ACC112 (cell line): ENCODE measurements at regions not wholly inside any gene's neighbourhood (a gene's known extent, or its start where the extent isn't known, plus 50 kb on each side); places are given as distances from the start of the nearest gene placed in this dataset.

Source experiments
- H2AFZ ChIP-seq: fragments of 200-600 bp; sonication (generic); one replicate; pipeline ENCODE4 v1.6.0; 2017; ENCODE audit warnings: antibody characterized with exemption, low read length; ENCODE audit not compliant: unreplicated experiment
- H3K27ac ChIP-seq: fragments of 200-600 bp; sonication (generic); 2 replicates; pipeline ENCODE4 v1.5.1; 2014; ENCODE audit warnings: low read depth, mild to moderate bottlenecking, antibody characterized with exemption, low read length, moderate library complexity
- H3K27me3 ChIP-seq: fragments of 200-600 bp; sonication (generic); 2 replicates; pipeline ENCODE4 v1.6.1; 2014; ENCODE audit warnings: mild to moderate bottlenecking, antibody characterized with exemption, low read length, moderate library complexity, mixed read lengths; ENCODE audit not compliant: insufficient read depth
- H3K36me3 ChIP-seq: fragments of 200-600 bp; sonication (generic); 2 replicates; pipeline ENCODE4 v1.6.1; 2016; ENCODE audit warnings: mild to moderate bottlenecking, antibody characterized with exemption, low read length, moderate library complexity, mixed read lengths; ENCODE audit not compliant: insufficient read depth
- H3K4me1 ChIP-seq: fragments of 200-600 bp; sonication (generic); one replicate; pipeline ENCODE4 v1.6.1; 2016; ENCODE audit warnings: low read length, mixed read lengths; ENCODE audit not compliant: insufficient read depth, unreplicated experiment, control insufficient read depth
- H3K4me3 ChIP-seq: fragments of 200-600 bp; sonication (generic); 2 replicates; pipeline ENCODE4 v1.5.1; 2014; ENCODE audit warnings: mild to moderate bottlenecking, low read depth, low read length
- H3K79me2 ChIP-seq: fragments of 200-600 bp; sonication (generic); one replicate; pipeline ENCODE4 v1.6.0; 2016; ENCODE audit warnings: low read length; ENCODE audit not compliant: control insufficient read depth, unreplicated experiment, insufficient read depth

DNA sequence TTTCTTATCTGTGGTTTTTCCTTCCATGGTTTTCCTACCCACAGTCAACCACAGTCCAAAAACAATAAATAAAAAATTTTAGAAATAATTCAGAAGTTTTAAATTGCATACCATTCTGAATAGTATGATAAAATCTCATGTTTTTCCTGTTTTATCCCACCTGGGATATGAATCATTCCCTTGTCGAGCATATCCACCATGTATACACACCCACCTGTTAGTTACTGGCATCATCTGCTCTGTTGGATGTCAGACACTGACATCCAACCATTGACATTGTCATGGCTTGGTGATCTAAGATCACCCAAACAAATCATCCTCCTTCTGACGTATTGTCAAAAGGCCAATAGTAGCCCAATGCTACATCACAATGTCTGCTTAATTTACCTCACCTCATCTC is 749.8 kb downstream of the TNS3 start:
- Histone ChIP-seq H2AFZ (no peak overlapping the region), H3K4me3 (no peak overlapping the region), H3K79me2 (no peaks in the 10 kb centered on the region), H3K36me3 (no peaks in the 10 kb centered on the region), H3K27me3 (no peaks in the 10 kb centered on the region), H3K27ac (no peak overlapping the region), H3K4me1 (no peaks in the 10 kb centered on the region)

GRCh38 chr7:46819819-46820218 is 762.1 kb downstream of the TNS3 start:
- Histone ChIP-seq H3K4me1 (no peaks in the 10 kb centered on the region), H3K27ac (no peak overlapping the region), H2AFZ (no peak overlapping the region), H3K27me3 (no peaks in the 10 kb centered on the region), H3K4me3 (no peak overlapping the region), H3K79me2 (no peaks in the 10 kb centered on the region), H3K36me3 (no peaks in the 10 kb centered on the region)

GRCh38 chr7:46814516-46815250 is 767.2 kb downstream of the TNS3 start:
- Histone ChIP-seq H2AFZ (no peak overlapping the region), H3K36me3 (no peaks in the 10 kb centered on the region), H3K4me1 (peaks cover 18% of the 10 kb centered on the region), H3K4me3 (no peak overlapping the region), H3K27ac (no peak overlapping the region), H3K27me3 (no peaks in the 10 kb centered on the region), H3K79me2 (no peaks in the 10 kb centered on the region)

DNA sequence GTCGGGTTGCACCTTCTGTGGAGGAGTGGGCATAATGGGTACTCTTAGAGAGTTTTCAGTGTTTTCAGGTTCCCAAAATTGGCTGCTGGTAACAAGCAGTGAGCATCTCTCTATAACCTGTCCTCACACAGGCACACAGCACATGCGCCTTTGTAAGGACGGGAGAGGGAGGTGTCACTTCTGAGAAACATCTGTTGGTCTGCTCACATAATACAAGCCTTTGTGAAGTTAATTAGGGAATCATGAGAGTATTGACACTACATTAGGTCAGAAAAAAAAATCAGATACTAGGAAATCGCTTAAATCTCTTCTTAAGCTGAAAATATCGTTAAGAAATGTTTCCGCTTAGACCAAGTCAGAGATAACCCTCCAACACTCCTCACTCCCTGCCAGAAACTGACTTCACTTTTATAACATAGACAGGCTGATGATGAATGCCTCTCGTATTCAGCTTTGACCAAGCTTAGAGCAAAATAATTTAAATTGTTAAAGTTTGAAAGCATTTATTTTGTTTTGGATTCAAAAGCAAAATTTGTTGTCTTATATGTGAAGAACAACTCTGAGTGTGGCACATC is 769.7 kb downstream of the TNS3 start:
- H3K79me2 ChIP-seq: no peaks in the 10 kb centered on the region
- H3K4me3 ChIP-seq: no peak overlapping the region
- peaks cover 18% of the 10 kb centered on the region for H3K4me1 ChIP-seq
- H3K36me3 ChIP-seq: no peaks in the 10 kb centered on the region
- no peaks in the 10 kb centered on the region for H3K27me3 ChIP-seq
- no peak overlapping the region for H3K27ac ChIP-seq
- peak overlapping the region; percentile 17 for H2AFZ ChIP-seq

DNA sequence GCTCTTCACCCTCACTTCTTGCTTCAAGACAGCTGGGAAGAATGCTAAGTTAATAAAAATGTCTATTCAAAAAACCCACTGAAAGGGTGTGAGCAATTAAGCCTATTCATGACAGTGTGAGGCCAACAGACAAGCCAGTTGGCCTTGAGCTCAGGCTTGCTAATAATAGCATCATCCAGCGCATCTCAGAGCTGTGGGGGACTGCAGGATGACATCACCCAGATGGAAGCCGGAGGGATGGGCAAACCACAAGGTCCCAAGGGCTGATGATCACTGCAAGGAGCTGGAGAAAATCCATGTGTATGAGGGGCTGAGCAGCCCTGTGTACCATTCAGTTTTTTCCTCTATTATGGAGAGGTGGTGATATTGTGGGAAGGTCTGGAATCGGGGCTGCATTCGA is 770.4 kb downstream of the TNS3 start:
- H3K4me3 ChIP-seq: peak overlapping the region; percentile 27; the same call in 1 of the 2 replicates
- H2AFZ ChIP-seq: no peak overlapping the region

GRCh38 chr7:46810986-46811385 is 770.9 kb downstream of the TNS3 start:
- H3K4me1 ChIP-seq: peaks cover 18% of the 10 kb centered on the region
- peak overlapping the region; percentile 27; the same call in 1 of the 2 replicates for H3K4me3 ChIP-seq
- H2AFZ ChIP-seq: no peak overlapping the region
- no peaks in the 10 kb centered on the region for H3K79me2 ChIP-seq
- H3K27me3 ChIP-seq: no peaks in the 10 kb centered on the region
- no peaks in the 10 kb centered on the region for H3K36me3 ChIP-seq
- H3K27ac ChIP-seq: peak overlapping the region; percentile 44

More for the DNA sequence above, 770.4 kb downstream of the TNS3 start:
- peaks cover 18% of the 10 kb centered on the region for H3K4me1 ChIP-seq
- H3K27ac ChIP-seq: peak overlapping the region; percentile 44
- no peaks in the 10 kb centered on the region for H3K36me3 ChIP-seq
- H3K79me2 ChIP-seq: no peaks in the 10 kb centered on the region
- no peaks in the 10 kb centered on the region for H3K27me3 ChIP-seq

GRCh38 chr7:46809886-46810285 is 772.0 kb downstream of the TNS3 start:
- Histone ChIP-seq H3K79me2 (no peaks in the 10 kb centered on the region), H3K27me3 (no peaks in the 10 kb centered on the region), H3K4me1 (peaks cover 18% of the 10 kb centered on the region), H3K36me3 (no peaks in the 10 kb centered on the region), H3K27ac (no peak overlapping the region), H2AFZ (no peak overlapping the region), H3K4me3 (no peak overlapping the region)

DNA sequence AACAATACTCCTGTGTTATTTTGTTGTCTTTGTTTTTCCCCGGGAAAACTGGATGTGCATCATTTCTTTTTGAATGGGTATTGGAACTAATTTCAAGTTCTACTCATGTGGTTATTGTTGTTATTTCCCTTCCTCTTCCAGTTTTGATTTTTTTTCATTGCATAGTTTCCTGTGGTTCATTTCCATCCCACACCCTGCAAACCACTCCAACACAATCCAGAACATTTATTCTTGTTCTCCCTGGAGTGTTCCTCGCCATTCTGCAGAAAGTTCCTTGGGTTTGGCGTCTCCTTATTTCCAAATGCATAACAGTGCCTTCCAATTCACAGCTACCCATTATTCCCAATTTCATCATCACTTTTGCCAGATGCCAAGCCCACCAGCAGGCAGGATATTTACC is 775.1 kb downstream of the TNS3 start:
- Histone ChIP-seq H2AFZ (no peak overlapping the region), H3K36me3 (no peaks in the 10 kb centered on the region), H3K27me3 (no peaks in the 10 kb centered on the region), H3K4me1 (peaks cover 12% of the 10 kb centered on the region), H3K79me2 (no peaks in the 10 kb centered on the region), H3K27ac (no peak overlapping the region), H3K4me3 (no peak overlapping the region)

DNA sequence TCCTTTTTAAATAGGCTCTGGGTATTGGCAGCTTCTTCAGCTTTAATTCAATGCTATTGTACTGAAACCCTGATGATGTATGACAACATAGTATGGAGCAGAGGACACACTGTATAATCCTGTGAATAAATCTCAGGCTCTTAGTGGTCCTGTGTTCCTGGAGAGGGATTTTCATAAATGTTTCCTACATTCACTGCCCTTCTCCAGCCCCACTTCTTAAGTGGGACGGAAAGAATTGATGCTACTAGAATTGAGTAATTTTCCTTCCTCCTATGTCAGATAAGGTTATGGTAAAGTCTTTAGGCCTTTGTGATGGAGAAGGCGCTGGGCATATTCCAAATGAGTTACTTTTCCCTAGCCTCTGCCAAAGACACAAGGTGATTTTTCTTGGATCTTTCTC is 779.4 kb downstream of the TNS3 start:
- no peaks in the 10 kb centered on the region for H3K36me3 ChIP-seq
- no peak overlapping the region for H2AFZ ChIP-seq
- no peak overlapping the region for H3K4me3 ChIP-seq
- H3K27ac ChIP-seq: no peak overlapping the region
- no peaks in the 10 kb centered on the region for H3K27me3 ChIP-seq
- H3K79me2 ChIP-seq: no peaks in the 10 kb centered on the region
- H3K4me1 ChIP-seq: no peaks in the 10 kb centered on the region

DNA sequence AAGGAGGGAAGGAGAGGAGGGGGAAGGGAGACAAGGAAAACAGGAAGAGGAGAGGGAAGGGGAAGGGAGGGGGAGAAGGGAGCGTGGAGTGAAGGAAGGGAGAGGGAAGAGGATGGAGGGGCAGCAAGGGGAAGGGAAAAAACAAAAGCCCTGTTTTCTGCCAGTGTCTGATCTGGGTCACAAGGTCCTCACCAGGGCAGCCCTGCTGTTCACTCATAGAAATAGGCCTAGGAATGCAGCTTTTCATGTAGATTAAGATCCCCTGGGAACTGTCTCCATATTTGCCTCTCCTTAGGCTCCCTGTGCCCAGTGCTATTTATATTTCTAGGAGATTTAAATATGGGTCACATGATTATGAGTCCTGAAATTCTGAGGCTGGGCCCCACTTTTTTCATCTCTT is 790.7 kb downstream of the TNS3 start:
- no peak overlapping the region for H3K4me3 ChIP-seq
- H3K27ac ChIP-seq: no peak overlapping the region
- no peaks in the 10 kb centered on the region for H3K27me3 ChIP-seq
- no peaks in the 10 kb centered on the region for H3K4me1 ChIP-seq
- H3K79me2 ChIP-seq: no peaks in the 10 kb centered on the region
- H2AFZ ChIP-seq: no peak overlapping the region
- no peaks in the 10 kb centered on the region for H3K36me3 ChIP-seq

DNA sequence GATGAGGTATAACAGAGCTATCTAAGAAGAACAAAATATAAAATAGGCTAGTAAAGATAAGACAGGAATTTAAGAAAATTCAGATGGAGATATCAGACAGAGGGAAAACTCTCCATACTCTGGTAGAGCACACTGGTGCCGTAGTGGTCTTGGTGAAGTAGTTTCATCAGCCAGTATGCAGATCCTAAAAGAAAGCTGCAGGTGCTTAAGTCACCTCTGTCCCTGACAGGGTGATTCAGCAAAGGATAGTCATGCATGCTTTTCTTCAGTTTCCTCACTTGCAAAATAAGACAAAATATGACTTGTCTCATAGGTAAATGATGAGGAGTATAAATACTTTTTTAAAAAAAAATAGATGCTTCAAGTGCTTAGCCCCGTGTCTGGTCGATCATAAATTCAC is 794.9 kb downstream of the TNS3 start:
- H3K27me3 ChIP-seq: no peaks in the 10 kb centered on the region
- H3K27ac ChIP-seq: no peak overlapping the region
- no peak overlapping the region for H3K4me3 ChIP-seq
- no peaks in the 10 kb centered on the region for H3K79me2 ChIP-seq
- no peaks in the 10 kb centered on the region for H3K36me3 ChIP-seq
- H2AFZ ChIP-seq: no peak overlapping the region
- peaks cover 11% of the 10 kb centered on the region for H3K4me1 ChIP-seq
